Panc1 (cell line): ENCODE measurements at regions not wholly inside any gene's neighbourhood (a gene's known extent, or its start where the extent isn't known, plus 50 kb on each side); places are given as distances from the start of the nearest gene placed in this dataset.

Experiments
- ATAC-seq: fragments of 200-7000 bp; cut with Tn5 transposase; 2 replicates; pipeline ENCODE4 v1.9.1; 2020; ENCODE audit warnings: mild to moderate bottlenecking, moderate library complexity
- BruUV-seq: library from RNA; stranded (reverse); fragments of 400-500 nt; replicated peaks from 2 replicates; lab custom pipeline; 2021; lab: Mats Ljungman, UMichigan
- CTCF ChIA-PET: fragments of 300-600 bp; sonication (Branson Sonifier 250); formaldehyde crosslinking; loops from one replicate; lab custom pipeline; 2022; ENCODE audit warnings: antibody characterized with exemption; lab: Charles Lee
- POLR2A ChIA-PET: fragments of 300-600 bp; sonication (Branson Sonifier 250); formaldehyde crosslinking; loops from one replicate; lab custom pipeline; 2022; ENCODE audit warnings: antibody characterized with exemption; lab: Charles Lee
- DNase-seq: peaks from one replicate; pipeline ENCODE4 v3.0.0-alpha.2; 2010; ENCODE audit warnings: low read depth, low spot score
- H3K27ac ChIP-seq: 2 replicates; pipeline ENCODE4 v1.5.1; 2011; ENCODE audit warnings: mild to moderate bottlenecking, low read length, inconsistent platforms
- H3K27me3 ChIP-seq: fragments of 200-500 bp; sonication (Bioruptor generic); 2 replicates; pipeline ENCODE4 v1.6.0; 2014; ENCODE audit warnings: low read length, inconsistent platforms; ENCODE audit not compliant: control insufficient read depth, insufficient read depth
- H3K36me3 ChIP-seq: fragments of 200-500 bp; sonication (Bioruptor generic); 2 replicates; pipeline ENCODE4 v1.5.1; 2014; ENCODE audit warnings: inconsistent platforms, mild to moderate bottlenecking, low read length, moderate library complexity; ENCODE audit not compliant: control insufficient read depth, insufficient read depth
- H3K4me1 ChIP-seq: 2 replicates; pipeline ENCODE4 v1.5.1; 2011; ENCODE audit warnings: inconsistent platforms, mild to moderate bottlenecking, low read length, moderate library complexity; ENCODE audit not compliant: control insufficient read depth, insufficient read depth
- H3K4me3 ChIP-seq, 2 experiments: 2 replicates each; pipeline ENCODE4 v1.5.1; 2011 to 2012; ENCODE audit warnings: low read depth in 2 of 2, low read length in 2 of 2, mild to moderate bottlenecking in 2 of 2, inconsistent platforms in 1 of 2, moderate library complexity in 1 of 2
- H3K9me3 ChIP-seq: fragments of 200-500 bp; sonication (Bioruptor generic); 2 replicates; pipeline ENCODE4 v1.5.1; 2014; ENCODE audit warnings: low read depth, mild to moderate bottlenecking, inconsistent platforms, low read length, moderate library complexity; ENCODE audit not compliant: control insufficient read depth, insufficient read depth
- POLR2AphosphoS5 ChIP-seq: IDR thresholded peaks from 2 replicates; pipeline ENCODE4 v1.6.1; 2012; ENCODE audit warnings: mild to moderate bottlenecking, low read depth, low read length, moderate library complexity
- SIN3A ChIP-seq: IDR thresholded peaks from 2 replicates; pipeline ENCODE4 v1.6.1; 2012; ENCODE audit warnings: low read depth, mild to moderate bottlenecking, low read length, moderate library complexity, borderline replicate concordance; ENCODE audit not compliant: insufficient read depth
- TCF7L2 ChIP-seq: IDR thresholded peaks from 2 replicates; pipeline ENCODE4 v1.6.1; 2011; ENCODE audit warnings: mild to moderate bottlenecking, low read depth, low read length, inconsistent platforms
- in situ Hi-C: cut with HindIII; loops from 2 replicates; pipeline ENCODE4 v1.10.0; 2016; ENCODE audit warnings: low sequenced_read_pairs, low pct_unique_long_range_greater_than_20kb
- intact Hi-C: fragments of 100-400 bp; cut with micrococcal nuclease; formaldehyde crosslinking; loops from one replicate; pipeline ENCODE4 v1.10.0; 2022; ENCODE audit not compliant: unreplicated experiment
- TF ChIP-seq, protein P1 (sequence below): fragments of 450-650 bp; IDR thresholded peaks from 2 replicates; pipeline ENCODE4 v1.5.1; 2017; ENCODE audit warnings: mild to moderate bottlenecking
- TF ChIP-seq, protein P2 (sequence below), 2 experiments: IDR thresholded peaks; 2 replicates each; pipeline ENCODE4 v1.6.1; 2011 to 2012; ENCODE audit warnings: low read depth in 2 of 2, control low read depth in 1 of 2, low read length in 1 of 2, mild to moderate bottlenecking in 1 of 2, moderate library complexity in 1 of 2; ENCODE audit not compliant: insufficient read depth in 1 of 2

DNA sequence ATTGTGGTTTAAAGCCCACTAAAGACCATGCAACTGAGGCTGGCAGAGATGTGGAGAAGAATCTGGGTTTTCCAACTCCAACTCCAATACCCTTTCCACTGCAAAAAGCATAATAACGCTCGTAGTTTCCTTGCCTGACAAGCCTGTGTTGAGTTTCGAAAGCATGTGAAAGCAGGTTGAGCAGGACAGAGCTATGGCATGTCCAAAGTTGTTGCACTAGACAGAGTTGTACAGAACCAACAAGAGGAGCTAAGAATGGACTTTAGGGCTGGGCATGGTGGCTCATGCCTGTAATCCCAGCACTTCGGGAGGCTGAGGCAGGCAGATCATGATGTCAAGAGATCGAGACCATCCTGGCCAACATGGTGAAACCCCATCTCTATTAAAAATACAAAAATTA lies 572.0 kb upstream of the TBX3 start:
- Histone ChIP-seq H3K36me3 (no peaks in the 10 kb centered on the region), H3K9me3 (no peaks in the 10 kb centered on the region), H3K27ac (no peak overlapping the region), H3K4me3 (no peak overlapping the region), H3K4me1 (no peaks in the 10 kb centered on the region), H3K27me3 (no peaks in the 10 kb centered on the region)
- in situ Hi-C loops (no loop called here), intact Hi-C loops (no loop called here)
- ChIA-PET POLR2A (no interaction called here), CTCF (no interaction called here)
- no TSS peak for BruUV-seq
- DNase-seq (no peak), ATAC-seq (no peak)
- TF ChIP-seq SIN3A (no peak), POLR2AphosphoS5 (no peak), TCF7L2 (no peak)
- TF ChIP-seq, protein P1, sequence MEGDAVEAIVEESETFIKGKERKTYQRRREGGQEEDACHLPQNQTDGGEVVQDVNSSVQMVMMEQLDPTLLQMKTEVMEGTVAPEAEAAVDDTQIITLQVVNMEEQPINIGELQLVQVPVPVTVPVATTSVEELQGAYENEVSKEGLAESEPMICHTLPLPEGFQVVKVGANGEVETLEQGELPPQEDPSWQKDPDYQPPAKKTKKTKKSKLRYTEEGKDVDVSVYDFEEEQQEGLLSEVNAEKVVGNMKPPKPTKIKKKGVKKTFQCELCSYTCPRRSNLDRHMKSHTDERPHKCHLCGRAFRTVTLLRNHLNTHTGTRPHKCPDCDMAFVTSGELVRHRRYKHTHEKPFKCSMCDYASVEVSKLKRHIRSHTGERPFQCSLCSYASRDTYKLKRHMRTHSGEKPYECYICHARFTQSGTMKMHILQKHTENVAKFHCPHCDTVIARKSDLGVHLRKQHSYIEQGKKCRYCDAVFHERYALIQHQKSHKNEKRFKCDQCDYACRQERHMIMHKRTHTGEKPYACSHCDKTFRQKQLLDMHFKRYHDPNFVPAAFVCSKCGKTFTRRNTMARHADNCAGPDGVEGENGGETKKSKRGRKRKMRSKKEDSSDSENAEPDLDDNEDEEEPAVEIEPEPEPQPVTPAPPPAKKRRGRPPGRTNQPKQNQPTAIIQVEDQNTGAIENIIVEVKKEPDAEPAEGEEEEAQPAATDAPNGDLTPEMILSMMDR = no peak
- TF ChIP-seq, protein P2, sequence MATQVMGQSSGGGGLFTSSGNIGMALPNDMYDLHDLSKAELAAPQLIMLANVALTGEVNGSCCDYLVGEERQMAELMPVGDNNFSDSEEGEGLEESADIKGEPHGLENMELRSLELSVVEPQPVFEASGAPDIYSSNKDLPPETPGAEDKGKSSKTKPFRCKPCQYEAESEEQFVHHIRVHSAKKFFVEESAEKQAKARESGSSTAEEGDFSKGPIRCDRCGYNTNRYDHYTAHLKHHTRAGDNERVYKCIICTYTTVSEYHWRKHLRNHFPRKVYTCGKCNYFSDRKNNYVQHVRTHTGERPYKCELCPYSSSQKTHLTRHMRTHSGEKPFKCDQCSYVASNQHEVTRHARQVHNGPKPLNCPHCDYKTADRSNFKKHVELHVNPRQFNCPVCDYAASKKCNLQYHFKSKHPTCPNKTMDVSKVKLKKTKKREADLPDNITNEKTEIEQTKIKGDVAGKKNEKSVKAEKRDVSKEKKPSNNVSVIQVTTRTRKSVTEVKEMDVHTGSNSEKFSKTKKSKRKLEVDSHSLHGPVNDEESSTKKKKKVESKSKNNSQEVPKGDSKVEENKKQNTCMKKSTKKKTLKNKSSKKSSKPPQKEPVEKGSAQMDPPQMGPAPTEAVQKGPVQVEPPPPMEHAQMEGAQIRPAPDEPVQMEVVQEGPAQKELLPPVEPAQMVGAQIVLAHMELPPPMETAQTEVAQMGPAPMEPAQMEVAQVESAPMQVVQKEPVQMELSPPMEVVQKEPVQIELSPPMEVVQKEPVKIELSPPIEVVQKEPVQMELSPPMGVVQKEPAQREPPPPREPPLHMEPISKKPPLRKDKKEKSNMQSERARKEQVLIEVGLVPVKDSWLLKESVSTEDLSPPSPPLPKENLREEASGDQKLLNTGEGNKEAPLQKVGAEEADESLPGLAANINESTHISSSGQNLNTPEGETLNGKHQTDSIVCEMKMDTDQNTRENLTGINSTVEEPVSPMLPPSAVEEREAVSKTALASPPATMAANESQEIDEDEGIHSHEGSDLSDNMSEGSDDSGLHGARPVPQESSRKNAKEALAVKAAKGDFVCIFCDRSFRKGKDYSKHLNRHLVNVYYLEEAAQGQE (IDR thresholded peaks at IDR 0.05; ENCODE audit: insufficient read depth in 1 of 2, low read depth in 2 of 2, low read length in 1 of 2) = no peak

DNA sequence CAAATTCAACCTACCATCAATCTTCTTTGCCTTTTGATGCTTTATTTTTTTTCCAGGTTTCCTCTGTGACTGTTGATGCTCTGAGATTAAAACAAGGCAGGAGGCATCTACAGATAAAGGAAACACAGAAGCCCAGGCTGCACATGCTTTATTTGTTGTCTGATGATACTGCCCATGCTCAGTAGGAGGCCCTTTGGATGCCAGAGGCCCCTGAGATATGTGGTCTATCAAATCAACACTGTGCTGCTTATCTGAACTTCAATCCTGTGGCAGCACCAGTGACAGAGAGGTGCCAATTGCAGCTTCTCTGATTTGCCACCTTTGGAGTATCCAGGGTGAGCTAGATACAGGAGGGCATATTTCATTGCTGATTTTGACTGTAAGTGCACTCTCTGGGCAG lies 571.3 kb upstream of the TBX3 start:
- H3K27me3 ChIP-seq = no peaks in the 10 kb centered on the region
- H3K9me3 ChIP-seq = no peaks in the 10 kb centered on the region
- no peak for ATAC-seq
- in situ Hi-C loops = no loop called here
- POLR2A ChIA-PET = no interaction called here
- no peak overlapping the region for H3K4me3 ChIP-seq
- DNase-seq = no peak
- H3K36me3 ChIP-seq = no peaks in the 10 kb centered on the region
- intact Hi-C loops = no loop called here
- no peak overlapping the region for H3K27ac ChIP-seq
- CTCF ChIA-PET = no interaction called here
- no TSS peak for BruUV-seq
- TF ChIP-seq TCF7L2 (no peak), SIN3A (no peak)
- TF ChIP-seq, protein P1 = no peak
- H3K4me1 ChIP-seq = no peaks in the 10 kb centered on the region
